ENCODE measurements at regions not wholly inside any gene's neighbourhood (a gene's known extent, or its start where the extent isn't known, plus 50 kb on each side); places are given as distances from the start of the nearest gene placed in this dataset.

DNA sequence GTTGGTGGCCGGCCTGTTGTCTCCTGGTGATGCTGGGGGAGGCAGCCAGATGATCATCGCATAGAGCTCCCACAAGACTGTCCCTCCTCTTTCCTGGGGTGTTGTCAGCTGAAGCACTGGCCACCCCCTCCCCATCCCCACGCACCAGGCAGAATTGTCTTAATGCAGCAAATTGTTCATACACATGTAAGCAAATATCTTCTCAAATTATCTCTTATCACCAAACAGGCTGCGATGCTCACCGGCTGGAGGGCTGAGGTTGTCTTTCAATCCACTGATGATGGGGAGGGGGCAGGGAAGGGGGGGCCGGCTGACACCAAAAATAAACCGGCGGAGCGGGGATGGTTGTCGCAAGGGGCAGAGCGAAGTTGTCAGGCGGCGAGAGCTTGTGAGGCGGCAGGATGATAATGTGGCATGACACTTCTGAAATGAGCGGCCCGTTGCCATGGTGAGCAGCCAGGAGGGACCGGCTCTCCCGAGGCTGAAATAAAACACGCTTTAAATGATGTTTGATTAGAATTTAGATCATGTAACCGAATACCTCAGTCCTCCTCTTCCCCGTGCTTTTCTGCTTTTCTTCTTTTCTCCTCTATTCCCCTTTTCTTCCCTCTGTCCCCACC lies 59.8 kb downstream of the MRM1 start:
- DNase-seq (ENCODE audit: low read depth in 2 of 3, low spot score in 2 of 3): no peak

DNA sequence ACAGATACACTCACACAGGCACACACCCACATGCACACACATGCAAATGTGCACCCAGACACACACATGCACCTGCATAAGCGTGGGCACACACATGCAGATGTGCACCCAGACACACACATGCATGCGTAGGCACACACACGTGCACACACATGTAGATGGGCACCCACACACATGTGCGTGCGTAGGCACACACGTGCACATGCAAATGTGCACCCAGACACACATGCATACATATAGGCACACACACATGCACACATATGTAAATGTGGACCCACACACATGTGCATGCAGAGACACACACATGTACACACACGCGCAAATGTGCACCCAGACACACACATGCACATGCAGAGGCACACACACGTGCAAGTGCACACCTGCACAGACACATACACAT lies 60.3 kb downstream of the MRM1 start:
- DNase-seq (ENCODE audit: low read depth in 2 of 3, low spot score in 2 of 3): no peak

DNA sequence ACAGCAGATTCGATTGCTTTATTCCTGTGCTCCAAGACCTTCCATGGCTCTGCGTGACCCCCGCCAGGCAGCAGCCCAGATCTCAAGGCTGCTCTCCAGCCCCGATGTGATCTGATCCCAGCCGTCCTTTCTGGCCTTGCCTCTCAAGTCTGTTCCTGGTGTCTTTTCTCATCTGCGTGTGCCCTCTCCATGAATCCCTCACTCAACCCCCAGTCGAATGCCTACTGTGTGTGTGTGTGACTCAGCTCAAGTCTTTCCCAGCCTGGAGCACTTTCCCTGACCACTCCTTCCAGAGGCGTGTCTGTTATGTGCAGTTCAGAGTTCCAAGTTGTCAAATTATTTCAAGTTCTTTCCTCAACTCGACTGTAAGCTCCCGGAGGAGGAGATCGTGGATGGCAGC lies 64.0 kb downstream of the MRM1 start:
- no peak for DNase-seq (ENCODE audit: low read depth in 2 of 3, low spot score in 2 of 3)

DNA sequence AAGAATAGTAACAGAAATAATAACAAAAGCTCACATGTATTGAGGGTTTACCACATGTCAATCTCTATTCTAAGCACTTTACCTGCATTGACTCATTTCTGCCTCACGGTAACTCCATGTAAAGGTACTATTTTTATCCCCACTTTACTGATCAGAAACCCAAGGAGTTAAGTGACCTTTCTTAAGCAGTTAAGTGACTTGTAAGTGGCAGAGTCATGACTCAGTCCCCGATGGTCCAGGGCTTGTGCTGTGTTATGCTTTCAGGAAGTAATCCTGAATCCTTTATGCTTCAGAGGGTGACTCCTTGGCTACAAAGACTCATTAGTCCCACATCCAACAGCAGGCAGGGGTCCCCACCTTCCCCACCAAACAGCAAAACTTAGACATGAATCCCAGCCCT lies 66.5 kb downstream of the MRM1 start:
- DNase-seq (ENCODE audit: low read depth in 2 of 3, low spot score in 2 of 3): no peak

DNA sequence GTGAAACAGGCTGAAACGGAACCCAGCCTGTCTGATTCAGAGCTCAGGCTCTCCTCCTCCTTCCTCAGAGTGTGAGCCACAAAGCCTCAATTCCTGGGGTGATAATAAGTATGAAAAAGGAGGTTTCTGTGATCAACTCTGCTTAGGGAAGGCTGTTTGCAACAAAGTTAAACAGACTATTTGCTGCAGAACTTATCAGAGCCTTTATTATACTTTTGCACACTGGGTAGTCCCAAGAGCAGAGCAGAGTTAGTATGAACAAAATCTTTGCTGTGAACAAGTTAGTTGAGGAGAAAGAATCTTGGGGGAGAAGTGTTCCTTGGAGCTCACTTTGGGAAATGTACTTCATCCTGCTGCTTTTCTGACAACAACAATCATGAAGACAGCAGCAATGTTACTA lies 67.4 kb downstream of the MRM1 start:
- no peak for DNase-seq (ENCODE audit: low read depth in 2 of 3, low spot score in 2 of 3)

DNA sequence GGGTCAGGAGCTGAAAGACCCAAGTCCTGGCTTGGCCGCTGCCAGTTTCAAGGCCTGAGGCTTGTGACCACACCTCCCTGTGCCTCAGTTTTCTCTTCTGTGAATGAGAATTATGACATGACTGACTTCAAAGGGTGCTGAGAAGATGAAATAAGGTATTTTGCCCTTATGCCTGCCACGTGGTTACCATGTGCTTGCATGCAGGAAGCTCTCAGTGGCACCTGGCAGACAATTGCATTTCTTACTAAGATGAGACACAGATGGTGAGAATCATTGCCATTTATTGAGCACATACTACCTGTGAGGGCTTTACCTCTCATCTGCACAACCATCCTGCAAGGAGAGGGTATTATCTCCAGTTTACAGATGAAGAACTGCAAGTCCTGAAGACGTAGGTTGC lies 69.8 kb downstream of the MRM1 start:
- DNase-seq (ENCODE audit: low read depth in 2 of 3, low spot score in 2 of 3): no peak

DNA sequence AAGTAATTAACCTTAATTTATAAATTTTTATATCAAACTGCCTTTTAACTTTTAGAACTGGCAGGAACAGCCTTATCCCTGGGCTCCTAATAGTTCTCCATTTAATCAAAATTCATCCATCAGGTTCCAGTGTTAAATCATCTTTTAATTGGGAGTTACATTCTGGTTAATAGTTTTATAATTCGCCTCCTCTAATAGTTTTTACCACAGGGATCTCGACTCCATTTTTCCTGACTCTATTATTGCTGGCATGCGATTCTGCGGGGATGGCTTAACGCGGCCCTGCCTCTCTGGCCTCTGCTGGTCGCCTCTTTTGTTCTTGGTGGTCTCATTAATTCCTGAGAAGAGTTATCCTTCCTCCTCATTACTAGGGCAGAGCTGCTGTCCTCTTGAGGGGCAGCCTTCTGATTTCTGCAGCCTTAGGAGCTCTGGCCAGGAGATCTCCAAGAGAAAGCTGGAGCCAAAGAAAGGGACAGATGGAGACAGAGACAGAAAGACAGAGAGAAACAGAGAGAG lies 71.1 kb downstream of the MRM1 start:
- no peak for DNase-seq (ENCODE audit: low read depth in 2 of 3, low spot score in 2 of 3)

DNA sequence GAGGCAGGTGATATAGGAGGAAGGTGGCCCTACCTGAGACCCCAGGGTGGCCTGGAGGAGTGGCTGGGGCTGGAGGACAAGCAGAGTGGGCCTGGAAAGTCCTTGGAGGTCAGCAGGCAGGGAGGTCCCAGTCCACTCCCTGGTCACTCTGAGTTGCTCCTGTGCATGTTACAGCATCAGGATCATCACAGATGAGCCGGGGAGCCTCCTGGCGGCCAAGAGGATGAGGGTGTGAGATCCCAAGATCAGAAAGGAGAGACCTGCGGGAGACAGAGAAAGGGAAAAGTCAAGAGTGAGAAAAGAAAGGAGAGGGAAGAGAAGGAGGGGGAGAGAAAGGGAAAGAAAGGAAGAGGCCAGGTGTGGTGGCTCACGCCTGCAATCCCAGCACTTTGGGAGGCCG lies 71.7 kb downstream of the MRM1 start:
- no peak for DNase-seq (ENCODE audit: low read depth in 2 of 3, low spot score in 2 of 3)

DNA sequence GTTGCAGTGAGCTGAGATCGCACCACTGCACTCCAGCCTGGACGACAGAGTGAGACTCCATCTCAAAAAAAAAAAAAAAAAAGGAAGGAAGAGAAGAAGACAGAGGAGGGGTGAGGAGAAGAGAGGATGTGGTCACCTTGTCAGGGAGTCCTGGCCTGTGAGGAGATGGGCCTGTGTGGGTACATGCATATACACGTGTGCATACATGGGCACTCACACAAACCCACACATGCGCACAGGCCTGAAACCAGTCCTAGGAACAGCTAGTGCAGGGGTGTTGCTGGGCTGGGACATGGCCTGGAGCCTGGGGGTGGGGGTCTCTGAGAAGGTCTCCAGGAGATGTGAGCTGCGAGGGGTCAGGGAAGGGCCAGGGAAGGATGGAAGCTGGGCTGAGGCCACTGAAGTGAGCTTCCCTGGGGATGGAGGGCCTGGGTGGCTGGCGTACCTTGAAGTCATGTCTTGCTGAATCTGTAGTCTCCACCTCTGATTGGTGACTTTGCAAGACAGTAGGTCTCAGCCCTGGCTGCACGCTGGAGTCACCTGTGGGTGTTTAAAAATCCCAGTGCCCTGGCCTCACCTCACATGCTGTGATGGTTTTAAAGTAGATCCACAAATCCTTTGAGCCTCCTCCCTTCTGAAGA lies 72.4 kb downstream of the MRM1 start:
- DNase-seq (ENCODE audit: low read depth in 2 of 3, low spot score in 2 of 3): no peak

DNA sequence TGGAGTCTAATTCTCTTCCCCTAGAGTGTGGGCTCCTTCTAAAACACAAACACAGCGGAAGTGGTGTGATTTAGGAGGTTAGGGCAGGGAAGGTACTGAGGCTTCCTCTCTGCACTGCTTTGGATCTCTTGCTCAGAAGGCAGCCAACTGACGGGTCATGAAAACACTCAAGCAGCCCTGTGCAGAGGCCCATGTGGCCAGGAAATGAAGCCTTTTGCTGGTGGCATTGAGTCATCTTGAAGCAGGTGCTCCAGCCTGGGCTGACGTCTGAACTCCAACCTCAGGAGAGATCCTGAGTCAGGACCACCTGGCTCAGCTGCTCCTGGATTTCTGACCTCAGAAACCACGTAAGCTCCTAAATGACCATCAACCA lies 72.9 kb downstream of the MRM1 start:
- DNase-seq (ENCODE audit: low read depth in 2 of 3, low spot score in 2 of 3): no peak

DNA sequence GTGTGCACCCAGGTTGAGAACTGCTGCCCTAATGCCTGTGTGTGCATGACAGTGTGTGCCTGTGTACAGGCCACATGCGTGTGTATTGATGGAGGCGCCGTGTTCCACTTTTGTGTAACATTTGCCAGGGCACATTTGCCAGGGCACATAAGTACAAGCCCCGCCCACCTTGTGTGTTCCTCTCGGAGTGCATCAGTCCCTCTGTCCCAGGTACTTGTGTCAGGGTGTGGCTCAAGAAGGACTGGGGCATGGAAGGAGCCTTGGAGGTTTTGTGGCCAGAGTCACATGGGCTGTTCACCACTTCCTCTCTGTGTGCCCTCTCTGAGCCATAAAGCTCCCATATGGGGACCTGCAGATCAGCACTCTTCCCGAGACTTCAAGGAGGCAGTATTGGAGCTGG lies 73.9 kb downstream of the MRM1 start:
- DNase-seq (ENCODE audit: low read depth in 2 of 3, low spot score in 2 of 3): no peak

DNA sequence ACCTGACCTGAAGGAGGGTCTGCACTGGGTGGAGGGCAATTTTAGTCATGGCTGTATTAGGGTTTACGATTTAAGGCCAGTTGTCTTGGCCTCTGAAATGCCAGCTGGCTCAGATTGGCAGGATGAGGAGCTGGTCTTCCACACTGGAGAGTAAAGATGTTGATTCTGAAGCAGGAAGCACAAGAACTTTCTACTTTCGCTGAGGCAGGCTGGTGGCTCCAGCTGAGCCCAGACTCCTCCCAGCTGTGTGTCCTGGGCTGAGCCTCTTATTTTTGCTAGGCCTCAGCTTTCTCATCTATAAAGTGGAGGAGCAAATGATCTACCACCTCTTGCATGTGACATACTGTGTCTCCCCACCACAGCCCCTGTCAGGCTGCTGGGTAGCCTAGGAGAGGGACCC lies 74.4 kb downstream of the MRM1 start:
- DNase-seq (ENCODE audit: low read depth in 2 of 3, low spot score in 2 of 3): no peak

DNA sequence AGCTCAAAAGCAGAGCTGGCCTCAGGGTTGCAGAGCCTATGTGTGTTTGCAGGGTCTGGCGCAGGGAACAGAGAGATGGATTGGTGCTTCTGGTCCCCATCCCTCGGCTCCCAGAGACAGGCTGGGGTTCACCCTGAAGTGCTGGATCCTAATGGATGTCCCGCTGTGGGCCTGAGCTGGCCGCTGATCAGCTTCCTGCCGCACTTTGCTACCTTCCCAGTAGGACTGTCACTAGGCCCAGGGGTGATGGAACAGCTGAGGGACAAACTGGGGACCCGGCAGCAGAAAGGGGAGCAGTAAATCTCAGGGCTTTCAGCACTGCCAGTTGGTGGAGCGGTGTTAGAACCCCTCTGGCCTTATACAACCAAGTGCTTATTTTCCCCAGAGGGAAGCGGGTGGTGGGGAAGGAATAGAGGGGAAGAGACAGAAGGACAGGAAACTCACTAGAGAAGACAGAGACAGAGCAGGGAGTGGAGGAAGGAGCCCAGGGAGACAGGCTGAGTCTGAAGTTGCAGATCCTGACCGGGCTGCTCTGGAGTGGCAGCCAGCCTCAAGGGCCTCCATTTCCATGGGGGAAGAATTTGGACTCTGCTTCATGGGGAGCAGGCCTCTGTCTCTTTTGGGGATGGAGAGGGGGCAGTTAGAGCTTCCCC lies 78.6 kb downstream of the MRM1 start:
- DNase-seq (ENCODE audit: low read depth in 2 of 3, low spot score in 2 of 3): no peak

DNA sequence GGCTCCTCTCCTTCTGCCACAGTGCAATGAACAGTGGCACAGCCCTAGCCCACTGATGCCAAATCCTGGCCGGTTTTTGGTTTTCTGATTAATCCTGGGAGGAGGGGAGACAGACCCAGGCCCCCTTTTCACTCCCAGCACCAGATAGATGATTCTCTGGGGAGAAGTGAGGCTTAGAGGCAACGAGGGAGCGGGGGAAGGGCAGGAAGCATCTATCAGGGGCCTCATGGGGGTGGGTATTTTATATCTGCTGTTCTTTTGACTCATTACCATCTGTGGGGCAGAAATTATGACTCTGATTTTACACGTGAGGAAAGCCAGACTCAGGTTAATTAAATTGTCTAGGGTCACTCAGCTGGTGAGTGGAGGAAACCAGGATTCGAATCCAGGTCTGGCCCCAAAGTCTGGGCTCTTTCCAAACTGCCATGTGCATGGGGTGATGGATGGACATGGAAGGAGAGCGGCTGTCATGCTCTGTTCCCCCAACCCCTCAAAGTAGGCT lies 79.4 kb downstream of the MRM1 start:
- DNase-seq (ENCODE audit: low read depth in 2 of 3, low spot score in 2 of 3): no peak

DNA sequence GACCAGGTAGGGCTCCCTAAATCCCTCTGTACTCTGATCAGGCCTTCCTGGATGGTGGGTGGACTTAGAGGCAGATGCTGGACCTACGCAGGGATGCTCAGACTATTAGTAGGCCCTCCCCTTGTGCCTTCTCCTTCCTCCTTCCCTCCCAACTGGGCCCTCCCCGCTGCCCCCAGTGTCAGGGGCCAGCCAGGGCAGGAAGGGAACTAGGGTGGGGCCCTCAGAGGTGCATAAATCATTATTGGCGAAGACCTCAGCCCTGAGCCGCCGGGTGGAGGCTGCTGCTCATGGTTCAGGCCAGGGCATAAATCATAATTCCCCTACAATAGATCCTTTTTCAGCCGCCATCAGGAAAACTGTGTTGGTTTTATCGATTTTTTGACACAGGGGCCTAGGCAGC lies 81.4 kb downstream of the MRM1 start:
- DNase-seq (ENCODE audit: low read depth in 2 of 3, low spot score in 2 of 3): no peak

DNA sequence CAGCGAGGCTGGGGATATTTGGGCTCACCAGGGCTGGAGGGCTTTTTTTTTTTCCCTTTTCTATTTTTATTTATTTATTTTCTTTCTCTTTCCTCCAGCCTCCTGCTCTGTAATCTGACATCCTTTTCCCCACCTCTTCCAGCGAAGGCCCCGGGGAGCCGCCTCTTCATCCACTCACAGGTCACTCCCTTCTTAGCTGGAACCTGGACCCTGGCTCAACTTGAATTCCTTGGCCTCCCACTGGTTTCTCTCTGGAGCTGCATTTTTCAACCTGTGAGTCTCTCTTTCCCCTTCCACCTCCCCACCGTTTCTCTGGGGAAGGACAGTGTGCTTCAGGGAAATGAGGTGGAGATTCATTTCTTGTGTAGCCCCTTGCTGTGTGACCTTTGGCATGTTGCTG lies 82.0 kb downstream of the MRM1 start:
- no peak for DNase-seq (ENCODE audit: low read depth in 2 of 3, low spot score in 2 of 3)

DNA sequence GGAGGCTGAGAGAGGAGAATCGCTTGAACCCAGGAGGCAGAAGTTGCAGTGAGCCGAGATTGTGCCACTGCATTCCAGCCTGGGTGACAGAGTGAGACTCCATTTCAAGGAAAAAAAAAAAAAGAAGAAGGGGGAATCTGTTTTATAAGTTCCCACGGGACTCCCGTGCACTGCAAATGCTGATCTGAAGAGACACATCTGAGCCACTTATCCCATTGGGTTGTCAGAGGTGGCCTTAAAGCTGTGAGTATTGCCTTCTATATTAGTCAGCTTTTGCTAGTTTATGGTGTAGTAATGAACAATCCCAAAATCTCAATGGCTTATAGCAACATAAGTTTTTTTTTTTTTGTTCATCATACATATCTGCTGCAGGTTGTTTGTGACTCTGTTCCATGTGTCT lies 82.8 kb downstream of the MRM1 start:
- DNase-seq (ENCODE audit: low read depth in 2 of 3, low spot score in 2 of 3): no peak

DNA sequence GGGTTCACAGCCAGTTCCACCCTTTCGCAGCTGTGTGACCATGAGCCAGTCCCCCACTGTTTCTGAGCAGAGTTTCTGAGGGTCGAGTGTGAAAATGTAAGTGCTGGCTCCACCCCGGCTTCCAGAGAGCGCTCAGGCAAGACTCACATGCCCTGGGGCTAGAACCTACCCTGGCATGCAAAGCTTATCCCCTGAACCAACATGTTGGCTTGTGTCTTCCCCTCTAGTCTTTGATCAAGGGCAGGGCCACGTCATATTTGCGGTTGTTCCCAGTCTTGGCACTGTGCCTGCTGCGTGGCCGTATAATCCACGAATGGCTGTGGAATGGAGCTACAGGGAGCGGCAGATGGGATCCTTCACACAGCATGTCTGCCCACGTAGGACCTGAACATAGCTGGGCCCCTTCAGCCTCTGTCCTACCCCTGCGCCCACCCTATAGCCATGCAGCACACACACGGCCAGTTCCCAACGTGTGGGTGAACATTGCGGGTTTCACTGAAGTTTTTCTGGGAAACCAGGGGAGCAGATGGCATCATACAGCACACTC lies 84.8 kb downstream of the MRM1 start:
- no peak for DNase-seq (ENCODE audit: low read depth in 2 of 3, low spot score in 2 of 3)

DNA sequence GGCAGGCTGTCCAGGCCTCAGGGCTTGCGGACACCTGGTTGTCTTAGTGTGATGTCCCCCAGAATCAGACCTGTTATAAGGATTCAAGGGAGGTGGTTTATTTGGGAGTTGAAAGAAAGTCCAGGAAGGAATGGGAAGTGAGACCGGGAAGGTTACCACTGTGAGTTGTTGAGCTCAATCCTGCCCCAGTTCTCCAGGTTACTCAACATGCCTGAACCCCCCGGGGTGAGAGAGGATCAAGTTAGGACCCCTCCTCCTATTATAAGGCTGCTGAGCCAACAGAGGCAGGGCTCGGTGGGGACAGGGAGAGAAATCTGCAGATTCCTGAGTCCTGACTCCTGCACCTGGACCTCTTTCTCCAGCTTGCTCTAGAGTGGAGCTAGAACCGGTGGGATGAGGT lies 86.4 kb downstream of the MRM1 start:
- DNase-seq (ENCODE audit: low read depth in 2 of 3, low spot score in 2 of 3): no peak

DNA sequence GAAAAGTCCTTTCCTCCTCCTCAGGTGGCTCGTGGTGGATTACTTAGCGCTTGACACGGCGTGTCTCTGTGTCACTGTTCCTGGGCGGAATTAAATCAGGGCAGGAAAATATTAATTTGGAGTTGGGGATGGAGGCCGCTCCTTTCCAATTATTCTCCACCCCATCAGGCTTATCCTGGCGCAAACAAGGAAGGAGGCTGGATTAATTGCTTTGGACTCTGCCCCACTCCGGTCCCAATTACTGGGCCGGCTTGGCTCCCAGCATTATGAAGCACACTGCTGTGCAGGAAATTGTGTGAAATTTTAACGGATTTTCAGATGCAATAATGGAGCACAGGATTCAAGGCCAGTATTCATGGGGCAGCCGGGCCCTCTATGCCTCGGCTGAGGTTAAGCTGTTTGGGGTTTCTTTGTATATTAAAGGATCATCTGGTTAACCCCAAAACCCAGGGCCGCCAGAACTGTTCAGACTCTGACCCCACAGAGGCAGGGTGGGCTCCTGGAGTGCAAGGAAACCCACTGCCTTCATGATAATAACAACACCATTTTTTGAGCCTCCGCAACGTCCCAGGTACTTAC lies 87.8 kb downstream of the MRM1 start:
- DNase-seq (ENCODE audit: low read depth in 2 of 3, low spot score in 2 of 3): no peak

DNA sequence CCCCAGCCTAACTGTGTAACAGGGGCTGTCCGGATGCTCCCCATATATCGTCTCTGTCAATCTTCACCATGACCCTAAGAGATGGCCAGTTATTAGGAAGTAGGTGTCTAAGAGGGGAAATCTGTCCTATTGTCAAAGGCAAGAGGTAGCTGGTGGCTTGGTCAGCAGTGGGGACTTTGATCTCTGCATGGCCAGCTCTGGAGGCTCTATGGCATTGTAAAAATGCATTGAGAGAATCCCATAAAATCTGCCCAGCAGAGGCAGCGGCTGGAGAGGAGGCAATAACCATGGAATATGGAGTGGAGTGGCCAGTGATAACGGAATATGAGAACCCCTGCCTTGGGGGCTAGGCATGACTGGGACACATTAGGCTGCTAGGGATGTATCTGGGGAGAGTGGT lies 88.8 kb downstream of the MRM1 start:
- DNase-seq (ENCODE audit: low read depth in 2 of 3, low spot score in 2 of 3): no peak

DNA sequence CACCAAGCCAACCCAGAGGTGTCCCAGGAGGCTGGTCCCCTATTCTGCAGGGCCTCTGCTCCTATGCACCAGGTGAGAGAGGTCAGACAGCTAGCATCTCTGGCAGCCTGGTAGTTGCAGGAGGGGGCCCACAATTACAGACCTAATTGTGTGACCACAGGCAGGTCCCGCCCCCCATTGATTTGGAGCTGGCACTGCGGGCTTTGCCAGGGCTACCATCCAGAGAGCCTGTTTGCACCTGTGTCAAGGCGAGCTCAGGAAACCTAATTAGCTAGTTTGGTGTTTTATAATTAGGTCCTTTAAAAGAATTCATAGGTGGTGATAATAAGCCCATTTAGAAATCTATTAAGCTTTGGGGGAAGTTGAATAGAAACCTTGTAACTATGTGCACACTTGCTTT lies 90.2 kb downstream of the MRM1 start:
- DNase-seq (ENCODE audit: low read depth in 2 of 3, low spot score in 2 of 3): no peak

Data from activated CD8-positive, alpha-beta memory T cell treated with anti-CD3 and anti-CD28 coated beads for 48 hours (primary cell).